PC-9 (cell line): ENCODE measurements at regions not wholly inside any gene's neighbourhood (a gene's known extent, or its start where the extent isn't known, plus 50 kb on each side); places are given as distances from the start of the nearest gene placed in this dataset.

Experiments used
- BruUV-seq: library from RNA; stranded (reverse); fragments of 400-500 nt; replicated peaks from 2 replicates; lab custom pipeline; 2021; lab: Mats Ljungman, UMichigan
- CTCF ChIA-PET: fragments of 300-600 bp; sonication (Branson Sonifier 250); formaldehyde crosslinking; loops from one replicate; lab custom pipeline; 2022; ENCODE audit warnings: antibody characterized with exemption; lab: Charles Lee
- POLR2A ChIA-PET: fragments of 300-600 bp; sonication (Branson Sonifier 250); formaldehyde crosslinking; loops from one replicate; lab custom pipeline; 2022; ENCODE audit warnings: antibody characterized with exemption; ENCODE audit not compliant: unreplicated experiment; lab: Charles Lee
- DNase-seq, 2 experiments: peaks; one replicate each; pipeline versions ENCODE4 v3.0.0 to v3.0.0-alpha.2; 2015 to 2022; ENCODE audit warnings: mixed read lengths in 1 of 2
- H2AFZ ChIP-seq: fragments of 200-600 bp; sonication (generic); 2 replicates; pipeline ENCODE4 v1.8.1; 2017; ENCODE audit warnings: antibody characterized with exemption
- H3F3A ChIP-seq: fragments of 200-600 bp; sonication (generic); 2 replicates; pipeline ENCODE4 v1.8.1; 2017; ENCODE audit warnings: antibody characterized with exemption, mild to moderate bottlenecking, low read depth; ENCODE audit not compliant: insufficient read depth
- H3K27ac ChIP-seq: fragments of 200-600 bp; sonication (generic); 2 replicates; pipeline ENCODE4 v1.6.1; 2016; ENCODE audit warnings: mixed run types
- H3K27me3 ChIP-seq: fragments of 200-600 bp; sonication (generic); 2 replicates; pipeline ENCODE4 v1.6.1; 2016; ENCODE audit warnings: low read depth, mixed run types; ENCODE audit not compliant: insufficient read depth
- H3K36me3 ChIP-seq: fragments of 200-600 bp; sonication (generic); 2 replicates; pipeline ENCODE4 v1.6.1; 2016; ENCODE audit warnings: low read depth, mixed run types
- H3K4me1 ChIP-seq: fragments of 200-600 bp; sonication (generic); replicated peaks from 2 replicates; pipeline ENCODE4 v1.6.1; 2016; ENCODE audit warnings: mixed run types; ENCODE audit not compliant: insufficient read depth
- H3K4me2 ChIP-seq: fragments of 200-600 bp; sonication (generic); 2 replicates; pipeline ENCODE4 v1.6.1; 2017; ENCODE audit warnings: mixed run types
- H3K4me3 ChIP-seq: fragments of 200-600 bp; sonication (generic); 2 replicates; pipeline ENCODE4 v1.6.1; 2016; ENCODE audit warnings: mixed run types
- H3K79me2 ChIP-seq: fragments of 200-600 bp; sonication (generic); 2 replicates; pipeline ENCODE4 v1.6.1; 2017; ENCODE audit warnings: low read depth, mixed run types
- H3K9me2 ChIP-seq: fragments of 200-600 bp; sonication (generic); 2 replicates; pipeline ENCODE4 v1.8.1; 2017; ENCODE audit warnings: mild to moderate bottlenecking; ENCODE audit not compliant: insufficient read depth
- H3K9me3 ChIP-seq: fragments of 200-600 bp; sonication (generic); 2 replicates; pipeline ENCODE4 v1.8.1; 2016; ENCODE audit warnings: low read depth; ENCODE audit not compliant: insufficient read depth
- H4K20me1 ChIP-seq: fragments of 200-600 bp; sonication (generic); 2 replicates; pipeline ENCODE4 v1.8.1; 2017; ENCODE audit not compliant: insufficient read depth
- CTCF ChIP-seq: fragments of 200-600 bp; sonication (generic); conservative IDR thresholded peaks from 2 replicates; pipeline ENCODE4 v1.6.1; 2017; ENCODE audit warnings: mixed run types, antibody characterized with exemption, mild to moderate bottlenecking, moderate library complexity
- EZH2 ChIP-seq: fragments of 200-600 bp; sonication (generic); IDR thresholded peaks from 2 replicates; pipeline ENCODE4 v1.8.0; 2017; ENCODE audit warnings: antibody characterized with exemption, low read depth
- intact Hi-C: fragments of 100-400 bp; cut with micrococcal nuclease; formaldehyde crosslinking; loops from one replicate; pipeline ENCODE4 v1.10.0; 2022; ENCODE audit not compliant: unreplicated experiment

DNA sequence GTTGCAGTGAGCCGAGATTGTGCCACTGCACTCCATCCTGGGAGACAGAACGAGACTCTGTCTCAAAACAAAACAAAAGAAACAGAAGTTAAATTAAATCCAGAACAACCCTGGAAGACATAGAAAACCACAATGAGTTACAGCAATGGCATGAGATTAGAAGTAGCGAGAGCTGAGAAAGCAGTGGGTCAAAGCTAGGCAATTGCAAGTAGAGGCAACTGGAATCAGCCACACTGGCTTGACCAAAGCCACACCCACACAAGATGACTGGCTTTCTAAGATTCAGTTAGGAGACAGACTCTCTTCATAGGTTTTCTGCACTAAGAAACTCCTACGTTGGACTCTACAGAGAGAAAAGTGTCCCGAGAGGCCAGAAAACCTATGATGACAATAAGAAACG lies 443.0 kb downstream of the GPM6A start:
- Histone ChIP-seq H3K4me1 (no peaks in the 10 kb centered on the region), H4K20me1 (no peaks in the 10 kb centered on the region), H3K9me2 (no peaks in the 10 kb centered on the region), H3K36me3 (no peaks in the 10 kb centered on the region), H3K27ac (no peak overlapping the region), H3K9me3 (no peaks in the 10 kb centered on the region), H3K4me2 (no peak overlapping the region), H3K27me3 (no peaks in the 10 kb centered on the region), H2AFZ (no peak overlapping the region), H3F3A (no peaks in the 10 kb centered on the region), H3K4me3 (no peak overlapping the region), H3K79me2 (no peaks in the 10 kb centered on the region)
- BruUV-seq: no TSS peak
- CTCF ChIA-PET: no interaction called here
- POLR2A ChIA-PET: no interaction called here
- TF ChIP-seq CTCF: no peak
- TF ChIP-seq EZH2: no peak
- no peak for DNase-seq
- intact Hi-C loops: no loop called here

DNA sequence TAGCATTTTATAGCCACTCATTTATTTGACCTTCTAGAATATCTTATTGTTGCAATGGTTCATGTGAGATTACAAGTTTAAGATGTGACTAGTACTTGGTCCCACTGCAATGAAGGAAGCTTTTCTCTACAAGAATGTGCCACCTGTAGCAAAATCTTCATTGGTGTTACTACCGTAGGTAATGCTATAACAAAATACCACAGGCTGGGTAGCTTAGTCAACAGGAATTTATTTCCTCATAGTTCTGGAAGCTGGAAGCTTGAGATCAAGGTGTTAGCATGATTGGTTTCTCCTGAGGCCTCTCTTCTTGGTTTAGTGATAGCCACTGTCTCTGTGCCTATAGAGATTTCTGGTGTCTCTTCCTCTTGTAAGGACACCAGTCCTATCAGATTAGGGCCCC lies 441.0 kb downstream of the GPM6A start:
- Histone ChIP-seq H3K36me3 (no peaks in the 10 kb centered on the region), H3K27ac (no peak overlapping the region), H3K9me3 (no peaks in the 10 kb centered on the region), H3K4me1 (no peaks in the 10 kb centered on the region), H4K20me1 (no peaks in the 10 kb centered on the region), H3K9me2 (no peaks in the 10 kb centered on the region), H3K79me2 (no peaks in the 10 kb centered on the region), H2AFZ (no peak overlapping the region), H3K4me3 (no peak overlapping the region), H3F3A (no peaks in the 10 kb centered on the region), H3K27me3 (no peaks in the 10 kb centered on the region), H3K4me2 (no peak overlapping the region)
- no TSS peak for BruUV-seq
- peak in 1 of 2 experiments; percentile 74 for DNase-seq
- CTCF ChIA-PET: no interaction called here
- POLR2A ChIA-PET: no interaction called here
- intact Hi-C loops: no loop called here
- TF ChIP-seq CTCF (no peak), EZH2 (no peak)

- H4K20me1 ChIP-seq: no peaks in the 10 kb centered on the region
- no peaks in the 10 kb centered on the region for H3K9me3 ChIP-seq
- intact Hi-C loops: no loop called here
- no peak overlapping the region for H3K4me2 ChIP-seq
- H3K27ac ChIP-seq: no peak overlapping the region
- H3K4me1 ChIP-seq: no peaks in the 10 kb centered on the region
- POLR2A ChIA-PET: no interaction called here
- CTCF ChIA-PET: no interaction called here
- no peaks in the 10 kb centered on the region for H3K9me2 ChIP-seq
- BruUV-seq: no TSS peak
- TF ChIP-seq CTCF: no peak
- H3K4me3 ChIP-seq: no peak overlapping the region
- no peak overlapping the region for H2AFZ ChIP-seq
- no peaks in the 10 kb centered on the region for H3K36me3 ChIP-seq
- H3K79me2 ChIP-seq: no peaks in the 10 kb centered on the region
- no peaks in the 10 kb centered on the region for H3F3A ChIP-seq
- H3K27me3 ChIP-seq: no peaks in the 10 kb centered on the region
- DNase-seq: no peak
Measured at GRCh38 chr4:175373031-175373430, 439.0 kb downstream of the GPM6A start.
